Left lung (tissue), 4 donors: ENCODE measurements at regions not wholly inside any gene's neighbourhood (a gene's known extent, or its start where the extent isn't known, plus 50 kb on each side); places are given as distances from the start of the nearest gene placed in this dataset.

Experiments used
- ATAC-seq: fragments of 200-7000 bp; cut with Tn5 transposase; one replicate; pipeline ENCODE4 v1.9.1; 2020; ENCODE audit warnings: moderate library complexity
- DNase-seq, 4 donors: peaks; one replicate each; pipeline ENCODE4 v3.0.0-alpha.2; 2013 to 2020
- H3K27ac ChIP-seq, 2 donors: fragments of 200-600 bp; sonication (generic) in 1 of 2; one replicate each; pipeline versions ENCODE4 v1.5.0 to v1.8.0; 2020 to 2021
- H3K27me3 ChIP-seq, 2 donors: fragments of 200-600 bp; sonication (generic) in 1 of 2; one replicate each; pipeline versions ENCODE4 v1.5.0 to v1.8.0; 2020 to 2021
- H3K36me3 ChIP-seq, 2 donors: fragments of 200-600 bp; sonication (generic) in 1 of 2; one replicate each; pipeline versions ENCODE4 v1.5.0 to v1.8.0; 2020 to 2021
- H3K4me1 ChIP-seq, 2 donors: fragments of 200-600 bp; one replicate each; pipeline ENCODE4 v1.8.0; 2021
- H3K4me3 ChIP-seq, 2 donors: fragments of 200-600 bp; sonication (generic) in 1 of 2; one replicate each; pipeline versions ENCODE4 v1.5.0 to v1.8.0; 2020 to 2021; ENCODE audit warnings: mild to moderate bottlenecking in 1 of 2
- H3K9me3 ChIP-seq, 2 donors: fragments of 200-600 bp; sonication (generic) in 1 of 2; one replicate each; pipeline versions ENCODE4 v1.5.0 to v1.8.0; 2020 to 2021
- intact Hi-C, 2 donors: fragments of 100-400 bp; cut with DNase I; formaldehyde crosslinking; loops; one replicate each; pipeline versions ENCODE4 v1.11.2 to v1.14.2; 2022
- TF ChIP-seq, protein P1 (sequence below), 2 donors: fragments of 200-600 bp; sonication (generic) in 1 of 2; IDR thresholded peaks; one replicate each; pipeline versions ENCODE4 v1.5.0 to v1.8.0; 2021; ENCODE audit warnings: antibody characterized with exemption in 2 of 2
- donor health status: DM: no; HTN: yes; CAD: no.
- donor health status: DM: no; HTN: no; CAD: no.

DNA sequence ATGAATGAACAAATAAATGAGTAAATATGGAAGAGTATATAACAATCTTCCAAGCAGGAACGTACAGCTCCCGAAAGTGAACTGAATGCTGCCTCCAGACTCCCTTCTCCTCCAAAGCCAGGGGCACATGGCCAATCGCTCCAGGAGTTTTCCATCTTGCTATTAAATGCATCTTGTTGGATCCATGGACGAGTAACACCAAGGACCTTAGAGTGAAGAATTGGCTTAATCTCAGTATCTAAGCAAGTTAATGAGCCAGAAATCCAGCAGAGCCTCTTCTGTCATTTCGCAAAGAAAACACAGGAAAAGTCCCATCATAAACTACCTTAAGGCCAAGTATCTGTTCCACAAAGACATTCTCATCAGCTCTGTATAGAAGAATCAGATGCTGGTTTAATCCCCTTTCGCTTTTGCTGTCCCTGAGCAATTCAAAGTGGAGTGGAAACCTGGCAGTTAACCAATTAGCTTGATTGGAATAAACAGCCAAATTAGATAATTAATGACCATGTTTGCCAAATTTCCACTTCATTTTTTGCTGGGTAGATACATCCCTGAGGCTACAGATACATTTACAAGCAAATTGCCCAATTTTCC, 116.0 kb downstream of the MIS18A start:
- intact Hi-C loops, result no loop called here
- no peak overlapping the region for H3K4me3 ChIP-seq
- no peaks in the 10 kb centered on the region for H3K36me3 ChIP-seq
- H3K9me3 ChIP-seq, result no peaks in the 10 kb centered on the region
- TF ChIP-seq, protein P1, sequence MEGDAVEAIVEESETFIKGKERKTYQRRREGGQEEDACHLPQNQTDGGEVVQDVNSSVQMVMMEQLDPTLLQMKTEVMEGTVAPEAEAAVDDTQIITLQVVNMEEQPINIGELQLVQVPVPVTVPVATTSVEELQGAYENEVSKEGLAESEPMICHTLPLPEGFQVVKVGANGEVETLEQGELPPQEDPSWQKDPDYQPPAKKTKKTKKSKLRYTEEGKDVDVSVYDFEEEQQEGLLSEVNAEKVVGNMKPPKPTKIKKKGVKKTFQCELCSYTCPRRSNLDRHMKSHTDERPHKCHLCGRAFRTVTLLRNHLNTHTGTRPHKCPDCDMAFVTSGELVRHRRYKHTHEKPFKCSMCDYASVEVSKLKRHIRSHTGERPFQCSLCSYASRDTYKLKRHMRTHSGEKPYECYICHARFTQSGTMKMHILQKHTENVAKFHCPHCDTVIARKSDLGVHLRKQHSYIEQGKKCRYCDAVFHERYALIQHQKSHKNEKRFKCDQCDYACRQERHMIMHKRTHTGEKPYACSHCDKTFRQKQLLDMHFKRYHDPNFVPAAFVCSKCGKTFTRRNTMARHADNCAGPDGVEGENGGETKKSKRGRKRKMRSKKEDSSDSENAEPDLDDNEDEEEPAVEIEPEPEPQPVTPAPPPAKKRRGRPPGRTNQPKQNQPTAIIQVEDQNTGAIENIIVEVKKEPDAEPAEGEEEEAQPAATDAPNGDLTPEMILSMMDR (IDR thresholded peaks at IDR 0.05), result no peak
- H3K27me3 ChIP-seq, result no peaks in the 10 kb centered on the region
- no peaks in the 10 kb centered on the region for H3K4me1 ChIP-seq
- H3K27ac ChIP-seq, result no peak overlapping the region
- DNase-seq (peak in 1 of 4 donors; percentile 24), ATAC-seq (no peak)

DNA sequence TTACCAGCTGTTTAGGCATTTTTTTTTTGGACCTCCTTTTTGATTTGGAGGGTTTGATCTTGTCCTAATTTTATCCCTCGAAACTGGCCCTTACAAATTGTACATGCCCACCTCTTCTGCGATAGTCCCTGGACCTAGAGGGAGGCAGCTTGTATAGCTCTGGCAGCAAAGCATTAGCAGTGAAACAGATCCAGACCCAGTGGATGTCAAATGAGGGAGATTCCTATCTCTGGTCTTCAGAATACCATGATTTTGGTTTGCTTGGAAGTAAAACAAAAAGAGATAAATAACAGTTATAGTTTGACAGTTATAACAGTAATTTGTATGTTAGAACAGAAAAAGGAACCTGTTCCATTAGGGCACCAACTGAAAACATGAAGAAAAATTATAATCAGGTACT, 123.6 kb downstream of the MIS18A start:
- no peak overlapping the region for H3K27ac ChIP-seq
- no peaks in the 10 kb centered on the region for H3K27me3 ChIP-seq
- DNase-seq, result no peak
- no peaks in the 10 kb centered on the region for H3K36me3 ChIP-seq
- no peaks in the 10 kb centered on the region for H3K4me1 ChIP-seq
- H3K4me3 ChIP-seq, result no peak overlapping the region
- TF ChIP-seq, protein P1 (IDR thresholded peaks at IDR 0.05), result no peak
- no peaks in the 10 kb centered on the region for H3K9me3 ChIP-seq
- intact Hi-C loops, result no loop called here
- no peak for ATAC-seq

DNA sequence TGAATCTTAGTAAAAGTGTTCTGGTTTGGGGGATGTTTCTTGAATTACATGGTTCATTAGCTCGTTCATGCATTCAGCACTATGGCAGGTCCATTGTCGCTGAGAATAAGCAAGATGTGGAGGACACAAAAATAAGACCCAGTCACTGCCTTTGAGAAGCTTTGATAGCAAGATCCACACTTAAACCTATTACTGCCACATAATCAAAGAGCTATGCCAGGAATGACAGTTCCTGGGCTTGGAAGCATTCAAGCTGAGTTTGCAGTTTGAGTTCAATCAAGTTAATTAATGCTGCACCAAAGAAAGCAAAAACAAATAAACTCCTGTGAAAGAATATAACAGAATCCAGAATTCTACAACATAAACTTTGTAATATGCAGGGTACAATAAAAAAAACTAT, 131.8 kb downstream of the MIS18A start:
- no peak overlapping the region for H3K4me3 ChIP-seq
- no peak for DNase-seq
- no peaks in the 10 kb centered on the region for H3K4me1 ChIP-seq
- intact Hi-C loops, result no loop called here
- TF ChIP-seq, protein P1 (IDR thresholded peaks at IDR 0.05), result no peak
- no peaks in the 10 kb centered on the region for H3K27me3 ChIP-seq
- H3K36me3 ChIP-seq, result no peaks in the 10 kb centered on the region
- ATAC-seq, result no peak
- H3K9me3 ChIP-seq, result peaks cover 0 to 7% of the 10 kb centered on the region in 2 donors
- no peak overlapping the region for H3K27ac ChIP-seq

GRCh38 chr21:32144851-32145250, 134.0 kb downstream of the MIS18A start:
- no peak overlapping the region for H3K27ac ChIP-seq

GRCh38 chr21:32143241-32143939, 135.5 kb downstream of the MIS18A start:
- H3K27ac ChIP-seq, result no peak overlapping the region

More at GRCh38 chr21:32144851-32145250, 134.0 kb downstream of the MIS18A start:
- TF ChIP-seq, protein P1 (IDR thresholded peaks at IDR 0.05), result no peak
- H3K36me3 ChIP-seq, result no peaks in the 10 kb centered on the region
- no peak for ATAC-seq
- H3K9me3 ChIP-seq, result peaks cover 0 to 7% of the 10 kb centered on the region in 2 donors
- DNase-seq, result no peak
- H3K4me1 ChIP-seq, result no peaks in the 10 kb centered on the region
- H3K4me3 ChIP-seq, result no peak overlapping the region
- intact Hi-C loops, result no loop called here
- H3K27me3 ChIP-seq, result no peaks in the 10 kb centered on the region

More at GRCh38 chr21:32143241-32143939, 135.5 kb downstream of the MIS18A start:
- ATAC-seq (peak; percentile 31), DNase-seq (peak in 2 of 4 donors; percentile 36 to 42)
- Histone ChIP-seq H3K36me3 (no peaks in the 10 kb centered on the region), H3K27me3 (no peaks in the 10 kb centered on the region), H3K4me3 (no peak overlapping the region), H3K4me1 (no peaks in the 10 kb centered on the region), H3K9me3 (peaks cover 0 to 7% of the 10 kb centered on the region in 2 donors)
- TF ChIP-seq, protein P1 (IDR thresholded peaks at IDR 0.05), result no peak
- intact Hi-C loops, result no loop called here
